Lung (tissue), 11 donors: ENCODE measurements at regions not wholly inside any gene's neighbourhood (a gene's known extent, or its start where the extent isn't known, plus 50 kb on each side); places are given as distances from the start of the nearest gene placed in this dataset.
"Not testable (repeated sequence)": the region's sequence is repeated elsewhere in the genome, so short reads cannot be mapped to it uniquely, and the experiment has no call there.

Experiments used
- ATAC-seq: fragments of 200-7000 bp; cut with Tn5 transposase; one replicate; pipeline ENCODE4 v1.9.1; 2020; ENCODE audit warnings: moderate number of reproducible peaks; ENCODE audit not compliant: insufficient read depth, low FRiP score
- DNase-seq, 3 donors: peaks; one replicate each; pipeline ENCODE4 v3.0.0-alpha.2; 2013 to 2017
- H3K27ac ChIP-seq, 2 donors: one replicate each; pipeline ENCODE4 v1.5.1; 2013; ENCODE audit warnings: mild to moderate bottlenecking in 2 of 2, moderate library complexity in 2 of 2, control low read depth in 1 of 2, inconsistent platforms in 1 of 2, low read depth in 1 of 2, low read length in 1 of 2
- H3K27me3 ChIP-seq, 3 donors: one replicate each; pipeline ENCODE4 v1.5.1; 2013; ENCODE audit warnings: low read length in 2 of 3; ENCODE audit not compliant: control insufficient read depth in 3 of 3, insufficient read depth in 3 of 3
- H3K36me3 ChIP-seq, 4 donors: one replicate each; pipeline ENCODE4 v1.5.1; 2013; ENCODE audit warnings: low read length in 4 of 4, mild to moderate bottlenecking in 1 of 4, moderate library complexity in 1 of 4; ENCODE audit not compliant: control insufficient read depth in 4 of 4, insufficient read depth in 4 of 4
- H3K4me1 ChIP-seq, 5 donors: one replicate each; pipeline ENCODE4 v1.5.1; 2013; ENCODE audit warnings: low read length in 5 of 5, mild to moderate bottlenecking in 2 of 5, moderate library complexity in 1 of 5; ENCODE audit not compliant: control insufficient read depth in 5 of 5, insufficient read depth in 5 of 5
- H3K4me3 ChIP-seq: one replicate; pipeline ENCODE4 v1.5.1; 2013; ENCODE audit warnings: mild to moderate bottlenecking, control low read depth, moderate library complexity
- H3K9ac ChIP-seq, 2 donors: one replicate each; pipeline ENCODE4 v1.5.1; 2013; ENCODE audit warnings: low read length in 2 of 2, control low read depth in 1 of 2; ENCODE audit not compliant: insufficient read depth in 1 of 2
- H3K9me3 ChIP-seq, 4 donors: one replicate each; pipeline ENCODE4 v1.5.1; 2013; ENCODE audit warnings: low read length in 3 of 4, mild to moderate bottlenecking in 1 of 4, moderate library complexity in 1 of 4; ENCODE audit not compliant: control insufficient read depth in 4 of 4, insufficient read depth in 3 of 4
- CTCF ChIP-seq: IDR thresholded peaks from 2 replicates; pipeline ENCODE4 v1.5.1; 2012; ENCODE audit warnings: mild to moderate bottlenecking; ENCODE audit errors: control extremely low read depth, extremely low read depth
- WGBS, 2 donors: extraction: QIAGEN DNeasy Blood & Tissue Kit; methylation state at CpG; one replicate each; pipeline ENCODE4 v1.1.7; 2013; 5-methylcytosine and 5-hydroxymethylcytosine counted together
- donor health status: control.
- donor health status: control.
- donor health status: Bipolar disorder and iron deficiency.
- donor health status: healthy.
- donor health status: DM: yes; HTN: yes; CAD: no.

- no peak for DNase-seq
- H3K4me1 ChIP-seq, result no peaks in the 10 kb centered on the region
- H3K9me3 ChIP-seq, result peaks cover 0 to 4% (median 2%) of the 10 kb centered on the region in 4 donors
- H3K27me3 ChIP-seq, result no peaks in the 10 kb centered on the region
- H3K4me3 ChIP-seq, result no peak overlapping the region
- H3K27ac ChIP-seq, result no peak overlapping the region
- no peak for TF ChIP-seq CTCF
- no peaks in the 10 kb centered on the region for H3K36me3 ChIP-seq
- H3K9ac ChIP-seq, result no peak overlapping the region
- 93 to 97% methylated on average over 1 of the region's 1 CpG for WGBS, 2 donors
- no peak for ATAC-seq
These were observed 633.2 kb downstream of the MCTP2 start for GRCh38 chr15:94864600-94864999.

GRCh38 chr15:94868265-94868664, 636.9 kb downstream of the MCTP2 start:
- not testable (repeated sequence) for ATAC-seq

GRCh38 chr15:94875550-94875949, 644.2 kb downstream of the MCTP2 start:
- no peak for TF ChIP-seq CTCF
- no peak overlapping the region for H3K27ac ChIP-seq
- no peaks in the 10 kb centered on the region for H3K36me3 ChIP-seq
- no peaks in the 10 kb centered on the region for H3K27me3 ChIP-seq
- no peak overlapping the region for H3K4me3 ChIP-seq
- WGBS, 2 donors, result 90 to 95% methylated on average over 2 of the region's 2 CpGs
- no peak overlapping the region for H3K9ac ChIP-seq
- ATAC-seq (no peak), DNase-seq (no peak)
- no peaks in the 10 kb centered on the region for H3K4me1 ChIP-seq
- peaks cover 0 to 2% (median 0%) of the 10 kb centered on the region in 4 donors for H3K9me3 ChIP-seq

More at GRCh38 chr15:94868265-94868664, 636.9 kb downstream of the MCTP2 start:
- not testable (repeated sequence) for H3K27me3 ChIP-seq, H3K4me3 ChIP-seq, H3K4me1 ChIP-seq, H3K9ac ChIP-seq, H3K9me3 ChIP-seq, H3K36me3 ChIP-seq, H3K27ac ChIP-seq, DNase-seq
- WGBS, 2 donors, result 88 to 95% methylated on average over 7 to 8 of the region's 8 CpGs

- Histone ChIP-seq H3K27ac (no peak overlapping the region), H3K4me1 (no peaks in the 10 kb centered on the region), H3K9ac (no peak overlapping the region), H3K27me3 (no peaks in the 10 kb centered on the region), H3K9me3 (peaks cover 0 to 7% (median 0%) of the 10 kb centered on the region in 4 donors), H3K4me3 (no peak overlapping the region), H3K36me3 (no peaks in the 10 kb centered on the region)
- no peak for ATAC-seq
- 89 to 91% methylated on average over 2 of the region's 2 CpGs for WGBS, 2 donors
- TF ChIP-seq CTCF, result no peak
- peak in 1 of 3 donors; percentile 1 for DNase-seq
These were observed 646.5 kb downstream of the MCTP2 start for GRCh38 chr15:94877833-94878232.
